ENCODE measurements at regions not wholly inside any gene's neighbourhood (a gene's known extent, or its start where the extent isn't known, plus 50 kb on each side); places are given as distances from the start of the nearest gene placed in this dataset.
"Not testable (repeated sequence)": the region's sequence is repeated elsewhere in the genome, so short reads cannot be mapped to it uniquely, and the experiment has no call there.

GRCh38 chr12:102344691-102345090 is 135.7 kb downstream of the IGF1 start:
- H3K27me3 ChIP-seq (ENCODE audit: control insufficient read depth, insufficient read depth, low read length): no peaks in the 10 kb centered on the region
- ATAC-seq (ENCODE audit: low read depth in 2 of 2): no peak
- H3K9me3 ChIP-seq (ENCODE audit: control insufficient read depth in 2 of 2, low read length in 2 of 2): no peaks in the 10 kb centered on the region
- H3K36me3 Mint-ChIP-seq: no peaks in the 10 kb centered on the region
- peaks cover 0 to 4% (median under 1%) of the 10 kb centered on the region in 7 donors for H3K9me3 Mint-ChIP-seq
- no peaks in the 10 kb centered on the region for H3K36me3 ChIP-seq (ENCODE audit: control insufficient read depth, insufficient read depth, low read length)
- no peak overlapping the region for H3K27ac ChIP-seq (ENCODE audit: insufficient read depth, low read length, poor library complexity, severe bottlenecking)
- H3K4me3 ChIP-seq (ENCODE audit: low read depth, low read length): no peak overlapping the region
- no peaks in the 10 kb centered on the region for H3K4me1 ChIP-seq (ENCODE audit: control insufficient read depth, insufficient read depth, low read length, poor library complexity, severe bottlenecking)
- DNase-seq: no peak
- H3K27me3 Mint-ChIP-seq: no peaks in the 10 kb centered on the region
- no peak overlapping the region for H3K27ac Mint-ChIP-seq
- no peaks in the 10 kb centered on the region for H3K4me1 Mint-ChIP-seq
- no peak overlapping the region for H3K4me3 Mint-ChIP-seq

GRCh38 chr12:102343361-102344121 is 136.8 kb downstream of the IGF1 start:
- DNase-seq (no peak), ATAC-seq (ENCODE audit: low read depth in 2 of 2) (no peak)
- Histone ChIP-seq H3K4me3 (ENCODE audit: low read depth, low read length) (no peak overlapping the region), H3K36me3 (ENCODE audit: control insufficient read depth, insufficient read depth, low read length) (no peaks in the 10 kb centered on the region), H3K9me3 (ENCODE audit: control insufficient read depth in 2 of 2, low read length in 2 of 2) (no peaks in the 10 kb centered on the region), H3K4me1 (ENCODE audit: control insufficient read depth, insufficient read depth, low read length, poor library complexity, severe bottlenecking) (no peaks in the 10 kb centered on the region), H3K27me3 (ENCODE audit: control insufficient read depth, insufficient read depth, low read length) (no peaks in the 10 kb centered on the region), H3K27ac (ENCODE audit: insufficient read depth, low read length, poor library complexity, severe bottlenecking) (no peak overlapping the region)
- Mint-ChIP-seq H3K36me3 (no peaks in the 10 kb centered on the region), H3K4me1 (no peaks in the 10 kb centered on the region), H3K27ac (no peak overlapping the region), H3K4me3 (no peak overlapping the region), H3K9me3 (peaks cover 0 to 4% (median 0%) of the 10 kb centered on the region in 7 donors), H3K27me3 (no peaks in the 10 kb centered on the region)

- Mint-ChIP-seq H3K27me3 (peaks cover 4% of the 10 kb centered on the region), H3K9me3 (peaks cover 0 to 4% (median 2%) of the 10 kb centered on the region in 7 donors), H3K4me1 (no peaks in the 10 kb centered on the region), H3K4me3 (no peak overlapping the region), H3K27ac (no peak overlapping the region), H3K36me3 (no peaks in the 10 kb centered on the region)
- Histone ChIP-seq H3K27me3 (ENCODE audit: control insufficient read depth, insufficient read depth, low read length) (no peaks in the 10 kb centered on the region), H3K27ac (ENCODE audit: insufficient read depth, low read length, poor library complexity, severe bottlenecking) (no peak overlapping the region), H3K4me1 (ENCODE audit: control insufficient read depth, insufficient read depth, low read length, poor library complexity, severe bottlenecking) (no peaks in the 10 kb centered on the region), H3K4me3 (ENCODE audit: low read depth, low read length) (no peak overlapping the region), H3K9me3 (ENCODE audit: control insufficient read depth in 2 of 2, low read length in 2 of 2) (no peaks in the 10 kb centered on the region), H3K36me3 (ENCODE audit: control insufficient read depth, insufficient read depth, low read length) (no peaks in the 10 kb centered on the region)
- ATAC-seq (ENCODE audit: low read depth in 2 of 2) (no peak), DNase-seq (no peak)
These were observed 137.9 kb downstream of the IGF1 start for GRCh38 chr12:102342281-102343006.

- no peak overlapping the region for H3K4me3 ChIP-seq (ENCODE audit: low read depth, low read length)
- DNase-seq (no peak), ATAC-seq (ENCODE audit: low read depth in 2 of 2) (no peak)
- H3K36me3 Mint-ChIP-seq: no peaks in the 10 kb centered on the region
- no peak overlapping the region for H3K27ac ChIP-seq (ENCODE audit: insufficient read depth, low read length, poor library complexity, severe bottlenecking)
- H3K4me1 Mint-ChIP-seq: no peaks in the 10 kb centered on the region
- H3K27me3 Mint-ChIP-seq: peaks cover 13% of the 10 kb centered on the region
- H3K27me3 ChIP-seq (ENCODE audit: control insufficient read depth, insufficient read depth, low read length): no peaks in the 10 kb centered on the region
- H3K36me3 ChIP-seq (ENCODE audit: control insufficient read depth, insufficient read depth, low read length): no peaks in the 10 kb centered on the region
- no peak overlapping the region for H3K27ac Mint-ChIP-seq
- H3K4me3 Mint-ChIP-seq: no peak overlapping the region
- no peaks in the 10 kb centered on the region for H3K4me1 ChIP-seq (ENCODE audit: control insufficient read depth, insufficient read depth, low read length, poor library complexity, severe bottlenecking)
- H3K9me3 Mint-ChIP-seq: peaks cover 0 to 5% (median 1%) of the 10 kb centered on the region in 7 donors
- H3K9me3 ChIP-seq (ENCODE audit: control insufficient read depth in 2 of 2, low read length in 2 of 2): no peaks in the 10 kb centered on the region
These were observed 137.1 kb upstream of the PMCH start for GRCh38 chr12:102334765-102335164.

GRCh38 chr12:102331419-102331818 is 133.8 kb upstream of the PMCH start:
- Histone ChIP-seq H3K4me1 (ENCODE audit: control insufficient read depth, insufficient read depth, low read length, poor library complexity, severe bottlenecking) (no peaks in the 10 kb centered on the region), H3K9me3 (ENCODE audit: control insufficient read depth in 2 of 2, low read length in 2 of 2) (no peaks in the 10 kb centered on the region), H3K4me3 (ENCODE audit: low read depth, low read length) (no peak overlapping the region), H3K36me3 (ENCODE audit: control insufficient read depth, insufficient read depth, low read length) (no peaks in the 10 kb centered on the region), H3K27me3 (ENCODE audit: control insufficient read depth, insufficient read depth, low read length) (no peaks in the 10 kb centered on the region), H3K27ac (ENCODE audit: insufficient read depth, low read length, poor library complexity, severe bottlenecking) (no peak overlapping the region)
- Mint-ChIP-seq H3K27ac (no peak overlapping the region), H3K4me1 (no peaks in the 10 kb centered on the region), H3K36me3 (no peaks in the 10 kb centered on the region), H3K4me3 (no peak overlapping the region), H3K9me3 (peaks cover 0 to 4% (median 1%) of the 10 kb centered on the region in 7 donors), H3K27me3 (no peaks in the 10 kb centered on the region)
- DNase-seq (no peak), ATAC-seq (ENCODE audit: low read depth in 2 of 2) (no peak)

- ATAC-seq (ENCODE audit: low read depth in 2 of 2) (no peak), DNase-seq (no peak)
- Histone ChIP-seq H3K9me3 (ENCODE audit: control insufficient read depth in 2 of 2, low read length in 2 of 2) (no peaks in the 10 kb centered on the region), H3K27me3 (ENCODE audit: control insufficient read depth, insufficient read depth, low read length) (no peaks in the 10 kb centered on the region), H3K4me1 (ENCODE audit: control insufficient read depth, insufficient read depth, low read length, poor library complexity, severe bottlenecking) (no peaks in the 10 kb centered on the region), H3K36me3 (ENCODE audit: control insufficient read depth, insufficient read depth, low read length) (no peaks in the 10 kb centered on the region), H3K27ac (ENCODE audit: insufficient read depth, low read length, poor library complexity, severe bottlenecking) (no peak overlapping the region), H3K4me3 (ENCODE audit: low read depth, low read length) (no peak overlapping the region)
- Mint-ChIP-seq H3K27ac (no peak overlapping the region), H3K9me3 (peaks cover 0 to 3% (median 0%) of the 10 kb centered on the region in 7 donors), H3K4me1 (no peaks in the 10 kb centered on the region), H3K27me3 (no peaks in the 10 kb centered on the region), H3K36me3 (no peaks in the 10 kb centered on the region), H3K4me3 (no peak overlapping the region)
These were observed 132.2 kb upstream of the PMCH start for GRCh38 chr12:102329883-102330282.

GRCh38 chr12:102326982-102327381 is 129.3 kb upstream of the PMCH start:
- Mint-ChIP-seq H3K27ac (no peak overlapping the region), H3K36me3 (no peaks in the 10 kb centered on the region), H3K4me1 (no peaks in the 10 kb centered on the region), H3K27me3 (no peaks in the 10 kb centered on the region), H3K4me3 (no peak overlapping the region), H3K9me3 (peaks cover 0 to 5% (median 0%) of the 10 kb centered on the region in 7 donors)
- Histone ChIP-seq H3K9me3 (ENCODE audit: control insufficient read depth in 2 of 2, low read length in 2 of 2) (no peaks in the 10 kb centered on the region), H3K27ac (ENCODE audit: insufficient read depth, low read length, poor library complexity, severe bottlenecking) (no peak overlapping the region), H3K36me3 (ENCODE audit: control insufficient read depth, insufficient read depth, low read length) (no peaks in the 10 kb centered on the region), H3K4me3 (ENCODE audit: low read depth, low read length) (no peak overlapping the region), H3K27me3 (ENCODE audit: control insufficient read depth, insufficient read depth, low read length) (no peaks in the 10 kb centered on the region), H3K4me1 (ENCODE audit: control insufficient read depth, insufficient read depth, low read length, poor library complexity, severe bottlenecking) (no peaks in the 10 kb centered on the region)
- DNase-seq: no peak
- ATAC-seq (ENCODE audit: low read depth in 2 of 2): no peak

- not testable (repeated sequence) for H3K27me3 Mint-ChIP-seq; ATAC-seq (ENCODE audit: low read depth in 2 of 2); H3K4me3 Mint-ChIP-seq; H3K9me3 Mint-ChIP-seq; H3K36me3 Mint-ChIP-seq; H3K27ac ChIP-seq (ENCODE audit: insufficient read depth, low read length, poor library complexity, severe bottlenecking); H3K36me3 ChIP-seq (ENCODE audit: control insufficient read depth, insufficient read depth, low read length); H3K27ac Mint-ChIP-seq; H3K4me3 ChIP-seq (ENCODE audit: low read depth, low read length); H3K9me3 ChIP-seq (ENCODE audit: control insufficient read depth in 2 of 2, low read length in 2 of 2); H3K4me1 ChIP-seq (ENCODE audit: control insufficient read depth, insufficient read depth, low read length, poor library complexity, severe bottlenecking); DNase-seq; H3K27me3 ChIP-seq (ENCODE audit: control insufficient read depth, insufficient read depth, low read length); H3K4me1 Mint-ChIP-seq
These were observed 127.5 kb upstream of the PMCH start for GRCh38 chr12:102325108-102325507.

Measured in CD4-positive, CD25-positive, alpha-beta regulatory T cell (primary cell).